GM06990 (cell line): ENCODE measurements at regions not wholly inside any gene's neighbourhood (a gene's known extent, or its start where the extent isn't known, plus 50 kb on each side); places are given as distances from the start of the nearest gene placed in this dataset.
A peak's percentile ranks its signal among the peaks of the same experiment; 100 is the strongest.

Source experiments
- DNase-seq: peaks from one replicate; pipeline ENCODE4 v3.0.0-alpha.2; 2011; ENCODE audit not compliant: insufficient read length; ENCODE audit errors: extremely low read depth
- H3K27me3 ChIP-seq: replicated peaks from 2 replicates; pipeline ENCODE4 v1.6.0; 2011; ENCODE audit warnings: low read length; ENCODE audit not compliant: control insufficient read depth, insufficient read depth
- H3K36me3 ChIP-seq: 2 replicates; pipeline ENCODE4 v1.5.1; 2011; ENCODE audit warnings: low read length; ENCODE audit not compliant: control insufficient read depth, insufficient read depth
- H3K4me3 ChIP-seq: replicated peaks from 2 replicates; pipeline ENCODE4 v1.5.1; 2011; ENCODE audit warnings: low read depth, mild to moderate bottlenecking, control low read depth, low read length
- TF ChIP-seq, protein P1 (sequence below): IDR thresholded peaks from 2 replicates; pipeline ENCODE4 v1.5.1; 2011; ENCODE audit warnings: low read length, control low read depth, mild to moderate bottlenecking, inconsistent platforms; ENCODE audit not compliant: insufficient read depth, poor library complexity, severe bottlenecking

DNA sequence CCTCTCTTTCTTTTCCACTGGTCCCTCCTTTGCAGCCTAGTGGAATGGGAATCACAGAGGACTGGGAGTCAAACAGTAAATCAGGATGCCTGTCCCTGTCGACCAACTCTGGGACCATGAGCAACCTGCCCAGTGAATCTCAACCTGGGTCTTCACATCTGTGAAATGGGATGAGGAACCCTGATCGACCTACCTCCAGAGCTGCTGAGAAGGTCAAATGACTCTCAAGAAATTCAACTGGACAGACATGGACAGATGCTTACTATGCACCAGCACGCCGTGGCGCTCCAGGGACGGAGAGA is 73.3 kb upstream of the TAF1B start:
- Histone ChIP-seq H3K4me3 (no peak overlapping the region), H3K36me3 (no peaks in the 10 kb centered on the region), H3K27me3 (no peaks in the 10 kb centered on the region; the same call in 1 of the 2 replicates)
- DNase-seq: no peak
- TF ChIP-seq, protein P1, sequence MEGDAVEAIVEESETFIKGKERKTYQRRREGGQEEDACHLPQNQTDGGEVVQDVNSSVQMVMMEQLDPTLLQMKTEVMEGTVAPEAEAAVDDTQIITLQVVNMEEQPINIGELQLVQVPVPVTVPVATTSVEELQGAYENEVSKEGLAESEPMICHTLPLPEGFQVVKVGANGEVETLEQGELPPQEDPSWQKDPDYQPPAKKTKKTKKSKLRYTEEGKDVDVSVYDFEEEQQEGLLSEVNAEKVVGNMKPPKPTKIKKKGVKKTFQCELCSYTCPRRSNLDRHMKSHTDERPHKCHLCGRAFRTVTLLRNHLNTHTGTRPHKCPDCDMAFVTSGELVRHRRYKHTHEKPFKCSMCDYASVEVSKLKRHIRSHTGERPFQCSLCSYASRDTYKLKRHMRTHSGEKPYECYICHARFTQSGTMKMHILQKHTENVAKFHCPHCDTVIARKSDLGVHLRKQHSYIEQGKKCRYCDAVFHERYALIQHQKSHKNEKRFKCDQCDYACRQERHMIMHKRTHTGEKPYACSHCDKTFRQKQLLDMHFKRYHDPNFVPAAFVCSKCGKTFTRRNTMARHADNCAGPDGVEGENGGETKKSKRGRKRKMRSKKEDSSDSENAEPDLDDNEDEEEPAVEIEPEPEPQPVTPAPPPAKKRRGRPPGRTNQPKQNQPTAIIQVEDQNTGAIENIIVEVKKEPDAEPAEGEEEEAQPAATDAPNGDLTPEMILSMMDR: no peak

GRCh38 chr2:9770308-9771100 is 72.8 kb upstream of the TAF1B start:
- TF ChIP-seq, protein P1: peak; percentile 72
- DNase-seq: no peak
- no peak overlapping the region for H3K4me3 ChIP-seq
- H3K36me3 ChIP-seq: no peaks in the 10 kb centered on the region
- no peaks in the 10 kb centered on the region; the same call in 1 of the 2 replicates for H3K27me3 ChIP-seq

DNA sequence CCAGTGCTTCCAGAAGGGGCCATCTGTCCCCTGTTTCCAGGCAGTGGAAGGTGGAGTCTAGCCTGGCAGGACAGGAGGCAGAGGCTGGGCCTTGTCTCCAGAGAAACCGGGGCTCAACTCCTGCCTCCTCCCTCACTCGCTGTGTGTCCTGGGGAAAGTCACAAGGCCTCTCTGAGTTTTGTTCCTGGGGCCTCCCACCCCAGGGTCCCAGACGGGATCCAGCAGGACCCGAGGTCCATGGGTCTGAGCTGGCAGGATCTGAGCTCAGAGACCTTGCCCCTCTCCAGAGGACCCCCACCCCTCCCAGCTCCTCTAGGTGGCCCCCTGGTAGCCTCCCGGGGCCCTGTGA is 72.2 kb upstream of the TAF1B start:
- DNase-seq: no peak
- TF ChIP-seq, protein P1: no peak
- H3K36me3 ChIP-seq: no peaks in the 10 kb centered on the region
- no peak overlapping the region for H3K4me3 ChIP-seq
- H3K27me3 ChIP-seq: no peaks in the 10 kb centered on the region; the same call in 1 of the 2 replicates

DNA sequence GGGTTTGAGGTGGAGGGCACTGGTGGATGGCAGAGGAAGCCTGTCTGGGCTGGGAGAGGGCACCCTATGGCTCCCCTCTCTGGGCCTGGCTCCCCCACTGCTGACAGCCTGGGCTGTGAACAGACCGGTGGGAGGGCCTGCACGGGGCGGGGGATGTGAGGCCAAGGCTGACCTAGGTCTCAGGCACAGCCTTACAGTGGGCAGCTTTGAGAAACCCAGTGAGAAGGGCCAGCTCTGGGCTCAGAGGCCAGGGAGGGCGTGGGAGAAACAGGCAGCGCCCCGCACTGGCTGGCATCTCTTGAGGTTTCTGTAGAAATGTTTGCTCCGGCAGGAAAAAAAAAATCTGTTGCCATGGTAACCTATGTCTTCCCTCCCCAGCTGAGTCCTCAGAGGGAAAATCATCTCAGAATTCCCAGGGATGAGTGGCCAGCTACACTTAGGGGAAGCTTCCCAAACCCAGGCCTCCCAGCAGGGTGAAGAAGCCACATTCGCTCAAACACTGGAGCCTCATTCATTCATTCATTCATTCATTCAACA is 71.7 kb upstream of the TAF1B start:
- H3K36me3 ChIP-seq: no peaks in the 10 kb centered on the region
- TF ChIP-seq, protein P1: no peak
- no peak overlapping the region for H3K4me3 ChIP-seq
- no peaks in the 10 kb centered on the region; the same call in 1 of the 2 replicates for H3K27me3 ChIP-seq
- no peak for DNase-seq

DNA sequence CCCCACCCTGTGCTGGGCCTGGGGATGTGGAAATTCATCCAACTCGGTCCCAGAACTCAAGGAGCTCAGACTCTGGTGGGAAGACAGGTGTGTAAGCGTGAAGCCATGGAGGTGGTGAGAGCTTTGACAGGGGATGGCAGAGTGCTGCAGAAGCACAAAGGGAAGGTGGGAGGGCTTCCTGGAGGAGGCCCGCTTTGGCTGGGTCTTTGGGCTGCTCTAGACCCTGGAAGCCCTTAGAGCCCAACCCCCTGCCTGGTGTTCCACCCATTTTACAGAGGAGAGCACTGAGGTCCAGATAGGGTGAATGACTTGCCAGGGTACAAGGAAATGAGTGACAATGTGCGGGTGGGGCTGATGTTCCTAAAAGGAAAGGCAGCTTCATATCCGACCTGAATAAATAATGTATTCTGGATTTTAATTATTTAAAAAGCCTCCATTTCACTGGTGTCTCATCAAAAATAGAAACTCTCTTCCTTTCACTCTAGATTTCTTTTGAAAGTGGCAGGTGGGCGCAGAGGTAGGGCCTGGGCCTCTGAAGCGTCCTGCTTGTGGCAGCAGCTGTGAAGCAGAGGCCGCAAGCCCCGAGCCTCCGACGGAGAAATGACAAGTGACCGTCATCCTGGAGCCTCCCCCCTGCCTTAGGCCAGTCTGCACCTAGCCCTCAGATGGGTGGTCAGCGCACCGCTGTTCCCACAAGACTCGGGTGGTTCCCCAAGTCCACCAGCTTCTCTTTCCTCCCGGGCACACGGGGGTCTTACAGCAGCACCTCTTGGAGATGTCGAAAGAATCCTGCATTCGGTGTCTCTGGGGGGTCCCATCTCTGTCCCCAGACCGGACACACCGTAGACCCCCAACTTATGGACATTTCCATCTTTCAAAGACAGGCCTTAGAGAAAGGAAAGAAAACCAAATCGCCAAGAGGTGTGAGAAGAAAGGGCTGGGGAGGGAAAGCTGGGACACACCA is 71.0 kb upstream of the TAF1B start:
- Histone ChIP-seq H3K36me3 (no peaks in the 10 kb centered on the region), H3K27me3 (no peaks in the 10 kb centered on the region; the same call in 1 of the 2 replicates), H3K4me3 (no peak overlapping the region)
- TF ChIP-seq, protein P1: no peak
- no peak for DNase-seq
